HG02571 (cell line): ENCODE measurements at regions not wholly inside any gene's neighbourhood (a gene's known extent, or its start where the extent isn't known, plus 50 kb on each side); places are given as distances from the start of the nearest gene placed in this dataset.

ENCODE experiments used
- ATAC-seq: cut with Tn5 transposase; IDR thresholded peaks from one replicate; pipeline ENCODE4 v1.9.1; 2021; ENCODE audit warnings: mild to moderate bottlenecking, moderate library complexity; ENCODE audit not compliant: unreplicated experiment

DNA sequence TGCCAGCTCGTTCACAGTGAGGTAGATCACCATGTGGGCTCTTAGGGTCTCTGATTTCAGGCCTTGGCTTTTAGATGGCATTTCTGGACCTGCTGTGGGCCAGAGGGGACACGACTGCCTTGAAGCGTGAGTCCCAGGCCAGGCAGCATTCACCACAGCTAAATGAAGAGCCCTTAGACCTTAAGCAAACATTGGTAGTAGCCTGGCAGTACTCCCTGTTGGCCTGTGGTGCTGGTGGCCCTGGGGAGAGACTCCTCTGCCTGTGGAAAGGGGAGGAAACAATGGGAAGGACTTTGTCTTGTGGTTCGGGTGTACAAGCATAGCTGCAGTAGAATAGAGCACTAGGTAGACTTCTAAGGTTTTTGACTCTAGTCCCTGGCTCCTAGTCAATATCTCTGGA is 456.0 kb upstream of the DCC start:
- no peak for ATAC-seq

DNA sequence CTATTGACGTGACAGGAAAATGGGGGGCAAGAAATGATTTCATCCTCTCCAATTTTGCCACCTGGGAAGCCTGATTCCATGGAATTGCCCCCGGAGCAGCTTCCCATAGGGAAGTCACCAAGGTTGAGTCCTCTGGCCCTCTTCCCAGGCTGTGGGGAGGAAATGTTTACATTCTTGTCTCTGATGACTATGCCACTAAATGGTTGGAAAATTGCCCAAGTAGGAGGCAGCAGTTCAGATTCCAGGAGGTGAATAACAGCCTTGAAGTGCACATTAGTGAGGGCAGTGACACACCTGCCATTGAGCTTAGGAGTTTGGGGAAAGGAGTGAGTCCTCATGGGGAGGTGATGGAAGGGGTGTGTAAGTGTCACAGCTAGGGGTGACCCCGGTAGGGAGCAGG is 449.2 kb upstream of the DCC start:
- ATAC-seq = no peak

- no peak for ATAC-seq
These were observed 448.1 kb upstream of the DCC start for GRCh38 chr18:51891876-51892275.

- ATAC-seq = no peak
These were observed 442.1 kb upstream of the DCC start for GRCh38 chr18:51897884-51898283.

- ATAC-seq = no peak
These were observed 432.1 kb upstream of the DCC start for GRCh38 chr18:51907687-51908597.

DNA sequence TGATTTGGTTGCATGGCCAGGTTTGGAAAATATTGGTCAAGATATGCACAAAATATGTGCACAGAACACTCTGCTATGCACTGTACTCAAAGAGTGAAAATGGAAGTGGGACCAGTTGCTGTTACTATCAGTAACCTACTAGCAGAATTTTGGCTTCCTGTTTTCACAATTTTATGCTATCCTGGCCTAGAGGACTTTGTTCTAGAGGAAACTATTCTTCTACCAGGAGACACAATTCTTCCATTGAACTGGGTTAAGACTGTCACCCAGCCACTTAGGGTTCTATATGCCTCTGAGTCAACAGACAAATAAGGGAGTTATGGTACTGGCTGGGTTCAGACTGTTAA is 431.4 kb upstream of the DCC start:
- ATAC-seq = no peak

DNA sequence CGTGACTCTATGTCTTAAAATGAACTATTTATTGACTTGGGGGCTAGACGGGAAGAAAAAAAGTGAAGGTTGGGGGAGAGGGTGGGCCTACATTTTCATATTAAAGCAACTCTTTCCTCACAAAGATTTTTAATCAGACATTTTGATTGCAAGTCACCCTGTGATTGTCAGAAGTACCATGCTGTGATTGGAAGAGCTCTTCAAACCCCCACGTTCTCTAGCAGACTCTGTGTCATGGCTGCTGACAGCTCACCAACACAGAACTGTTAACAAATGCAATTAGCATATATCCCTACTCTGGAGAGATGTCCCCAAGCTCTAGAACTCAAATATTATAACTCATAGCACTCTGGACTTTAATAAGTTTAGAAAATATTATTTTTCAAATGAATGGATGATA is 428.4 kb upstream of the DCC start:
- ATAC-seq = no peak

GRCh38 chr18:51912381-51912780 is 427.6 kb upstream of the DCC start:
- no peak for ATAC-seq

DNA sequence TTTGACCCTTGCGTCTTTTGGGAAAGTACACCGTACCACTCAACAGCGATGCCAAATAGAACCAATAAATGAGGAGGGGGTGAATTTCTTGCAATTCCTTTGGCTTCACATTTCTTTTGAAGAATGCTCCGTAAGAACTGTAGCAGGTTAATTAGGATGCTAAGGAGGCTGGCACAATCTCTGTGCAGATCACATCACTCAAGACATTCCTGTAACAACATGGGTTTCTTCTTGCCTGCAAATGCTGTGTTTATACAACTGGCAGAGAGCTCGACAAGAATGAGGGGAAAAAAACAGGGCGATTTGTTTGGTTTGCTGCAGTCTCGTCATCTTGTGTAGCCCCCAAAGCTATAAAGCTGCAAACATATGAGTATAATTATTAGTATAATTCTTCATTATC is 424.8 kb upstream of the DCC start:
- no peak for ATAC-seq

GRCh38 chr18:51921862-51922261 is 418.1 kb upstream of the DCC start:
- no peak for ATAC-seq

- ATAC-seq = no peak
These were observed 406.1 kb upstream of the DCC start for GRCh38 chr18:51933903-51934302.

- no peak for ATAC-seq
These were observed 403.9 kb upstream of the DCC start for GRCh38 chr18:51936115-51936514.

DNA sequence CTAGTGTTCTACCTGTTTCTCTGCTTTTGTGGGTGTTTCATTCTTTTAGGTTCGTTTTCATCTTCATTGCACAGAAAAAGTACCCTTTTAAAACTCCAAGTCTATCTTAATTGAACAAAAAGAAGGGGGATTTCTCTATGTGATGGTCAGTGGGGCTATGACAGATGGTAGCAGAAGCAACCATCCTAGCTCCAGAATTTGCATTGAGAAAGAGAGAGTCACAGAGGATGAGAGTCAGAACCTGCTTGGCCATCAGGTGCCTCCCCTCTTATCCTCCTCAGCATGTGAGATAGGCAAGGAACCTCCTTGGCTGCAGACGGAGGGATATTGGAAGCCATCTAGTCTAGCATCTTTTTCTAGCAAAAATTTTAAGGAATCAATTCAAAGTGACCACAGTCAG is 398.0 kb upstream of the DCC start:
- ATAC-seq = no peak

GRCh38 chr18:51943281-51943680 is 396.7 kb upstream of the DCC start:
- no peak for ATAC-seq

DNA sequence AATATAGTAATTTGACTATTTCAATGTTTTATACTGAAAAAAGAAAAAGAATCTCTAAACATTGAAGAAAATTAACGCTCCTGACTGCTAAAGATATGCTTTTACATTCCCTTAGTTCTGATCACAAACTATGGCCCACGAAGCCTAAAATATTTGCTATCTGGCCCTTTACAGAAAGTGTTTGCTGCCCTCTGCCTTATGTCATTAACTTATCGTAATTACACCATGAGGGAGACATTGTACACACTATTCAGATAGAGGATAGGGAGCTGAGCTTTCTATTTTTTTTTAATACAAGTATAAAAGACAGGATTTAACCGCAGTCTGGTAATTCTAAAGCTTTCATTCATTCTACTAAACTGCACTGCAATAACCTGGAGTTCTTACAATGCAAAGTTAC is 393.1 kb upstream of the DCC start:
- no peak for ATAC-seq

DNA sequence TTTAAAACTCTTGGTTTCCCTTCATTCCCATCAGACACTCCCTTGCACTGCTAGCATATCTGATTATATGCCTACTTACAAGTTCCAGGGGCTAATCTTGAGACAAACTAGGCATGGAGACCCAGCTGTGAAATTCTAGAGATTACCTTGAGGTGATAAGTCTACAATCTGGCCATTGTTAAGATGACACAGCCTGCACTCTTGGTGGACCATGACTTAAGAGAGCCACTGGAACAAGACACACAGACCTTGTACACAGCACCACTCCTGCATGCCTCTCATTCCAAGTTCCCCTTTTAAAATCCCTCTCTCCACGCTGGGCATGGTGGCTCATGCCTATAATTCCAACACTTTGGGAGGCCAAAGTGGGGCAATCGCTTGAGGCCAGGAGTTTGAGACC is 387.2 kb upstream of the DCC start:
- no peak for ATAC-seq

DNA sequence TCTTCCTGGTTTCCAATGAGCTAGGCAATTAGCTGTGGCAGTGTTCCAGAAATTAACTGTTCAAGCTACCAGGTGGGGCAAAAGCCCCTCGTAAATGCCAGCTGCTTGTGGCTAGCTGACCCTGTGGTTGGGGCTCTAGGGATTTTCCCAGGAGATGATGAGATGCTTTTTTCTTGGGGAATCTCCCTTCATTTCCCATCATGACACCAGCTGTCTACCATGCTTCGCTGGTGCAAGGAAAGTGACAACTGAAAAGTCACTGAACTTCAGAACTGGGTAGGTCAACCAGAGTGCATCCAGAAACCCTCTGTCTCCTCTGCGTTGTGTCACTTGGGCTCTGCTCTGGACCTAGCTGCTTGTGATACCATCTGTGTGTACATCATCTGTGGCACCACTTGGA is 386.5 kb upstream of the DCC start:
- ATAC-seq = peak; percentile 85

GRCh38 chr18:51955136-51955535 is 384.9 kb upstream of the DCC start:
- no peak for ATAC-seq

- ATAC-seq = no peak
These were observed 383.0 kb upstream of the DCC start for GRCh38 chr18:51957001-51957400.

- no peak for ATAC-seq
These were observed 359.9 kb upstream of the DCC start for GRCh38 chr18:51980101-51980500.

- no peak for ATAC-seq
These were observed 351.7 kb upstream of the DCC start for GRCh38 chr18:51988277-51988676.

DNA sequence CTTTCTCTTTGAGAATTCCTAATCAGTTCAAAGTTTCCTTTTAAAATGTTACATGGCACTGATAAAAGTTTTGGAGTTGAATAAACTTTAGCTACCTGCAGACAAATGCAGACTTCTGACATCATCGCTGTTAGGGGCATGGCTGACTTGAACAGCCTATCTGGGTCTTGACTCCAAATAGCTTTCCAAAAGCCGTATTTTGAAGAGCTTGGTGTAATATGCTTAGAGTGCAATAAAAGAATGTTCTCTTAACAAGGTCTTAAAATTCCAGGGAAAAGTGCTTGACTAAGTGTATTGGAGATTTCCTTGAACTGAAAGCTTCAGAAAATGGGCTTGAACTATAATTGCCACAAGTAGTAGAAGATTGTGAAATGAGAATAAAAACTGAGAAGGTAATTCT is 342.9 kb upstream of the DCC start:
- ATAC-seq = no peak

DNA sequence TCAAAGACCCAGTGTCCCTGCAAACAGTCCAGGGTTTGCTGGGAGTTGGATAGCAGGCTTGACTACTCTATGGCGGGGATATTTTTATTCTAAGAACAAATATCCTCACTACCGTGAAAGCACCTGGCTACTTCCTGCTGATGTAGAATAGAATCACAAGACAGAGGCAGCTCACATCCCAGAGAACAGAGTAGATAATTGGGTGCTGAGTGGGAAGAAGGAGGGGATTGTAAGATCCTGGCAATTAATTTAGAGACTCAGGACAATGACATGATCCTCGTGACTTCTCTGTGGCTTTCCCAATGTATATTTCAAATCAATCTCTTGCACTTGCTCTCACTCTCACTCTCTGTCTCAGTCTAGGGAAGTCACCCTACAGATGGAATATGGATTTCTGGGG is 341.9 kb upstream of the DCC start:
- no peak for ATAC-seq
